GM11168 (cell line): ENCODE measurements at regions not wholly inside any gene's neighbourhood (a gene's known extent, or its start where the extent isn't known, plus 50 kb on each side); places are given as distances from the start of the nearest gene placed in this dataset.
"Not testable (repeated sequence)": the region's sequence is repeated elsewhere in the genome, so short reads cannot be mapped to it uniquely, and the experiment has no call there.

ENCODE experiments used
- in situ Hi-C: fragments of 300-500 bp; cut with MboI; formaldehyde crosslinking; loops from one replicate; pipeline ENCODE4 v1.12.0; 2022; ENCODE audit warnings: low sequenced_read_pairs; ENCODE audit not compliant: unreplicated experiment

- in situ Hi-C loops = no loop called here
These were observed 762.1 kb upstream of the MIR17HG start for GRCh38 chr13:90585392-90585791.

GRCh38 chr13:90591260-90591926 is 756.1 kb upstream of the MIR17HG start:
- in situ Hi-C loops = no loop called here

DNA sequence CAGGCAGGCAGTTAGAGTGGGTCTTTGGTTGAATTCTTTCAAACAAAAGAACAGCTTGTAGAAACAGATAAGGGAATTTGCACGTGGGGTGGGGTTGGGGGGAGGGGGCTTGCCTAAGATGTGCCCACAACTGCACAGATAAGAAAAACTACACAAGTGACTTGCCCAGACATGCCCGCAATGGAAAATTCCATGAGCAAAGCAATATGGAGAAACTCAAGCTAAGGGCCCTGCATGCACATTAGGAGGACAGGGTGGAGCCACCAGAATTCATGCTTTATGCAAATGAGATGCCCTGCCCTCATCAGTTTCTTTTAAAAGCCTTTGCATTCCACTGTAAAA is 755.6 kb upstream of the MIR17HG start:
- in situ Hi-C loops = no loop called here

DNA sequence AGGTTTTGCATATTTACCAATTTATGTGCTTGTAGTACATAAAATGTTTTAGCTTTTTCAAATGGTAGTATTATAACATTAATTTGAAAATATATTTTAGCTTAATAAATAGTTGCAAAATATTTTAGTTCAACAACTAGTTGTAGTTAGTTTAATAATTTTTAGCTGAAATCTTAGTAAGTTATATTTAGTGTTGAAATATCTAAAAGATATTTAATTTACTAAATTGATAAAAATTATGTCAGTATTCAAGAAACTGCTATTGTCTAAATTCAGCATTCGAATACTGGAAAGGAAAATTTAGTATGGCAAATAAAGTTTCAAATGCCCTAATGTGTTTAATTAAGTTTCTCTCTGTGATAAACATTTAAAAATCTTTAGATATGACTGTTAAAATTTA is 754.5 kb upstream of the MIR17HG start:
- in situ Hi-C loops = no loop called here

DNA sequence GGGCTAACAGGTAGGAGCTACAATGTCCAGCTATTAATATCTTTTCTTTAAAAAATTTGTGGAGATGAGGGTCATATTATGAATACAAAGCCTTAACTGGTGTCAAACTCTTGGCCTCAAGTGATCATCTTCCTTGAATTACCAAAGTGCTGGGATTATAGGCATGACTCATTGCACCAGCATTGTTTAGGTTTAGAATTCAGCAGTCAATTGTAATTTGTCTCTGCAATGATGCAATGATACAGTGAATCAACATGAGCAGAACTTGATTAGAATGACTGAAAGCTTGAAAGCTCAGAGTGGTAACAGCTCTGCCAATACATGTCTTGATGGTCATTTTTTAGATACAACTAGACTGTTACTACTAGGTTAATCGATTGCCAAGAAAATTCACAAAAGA is 752.8 kb upstream of the MIR17HG start:
- in situ Hi-C loops = no loop called here

- in situ Hi-C loops = no loop called here
These were observed 741.8 kb upstream of the MIR17HG start for GRCh38 chr13:90605664-90606063.

DNA sequence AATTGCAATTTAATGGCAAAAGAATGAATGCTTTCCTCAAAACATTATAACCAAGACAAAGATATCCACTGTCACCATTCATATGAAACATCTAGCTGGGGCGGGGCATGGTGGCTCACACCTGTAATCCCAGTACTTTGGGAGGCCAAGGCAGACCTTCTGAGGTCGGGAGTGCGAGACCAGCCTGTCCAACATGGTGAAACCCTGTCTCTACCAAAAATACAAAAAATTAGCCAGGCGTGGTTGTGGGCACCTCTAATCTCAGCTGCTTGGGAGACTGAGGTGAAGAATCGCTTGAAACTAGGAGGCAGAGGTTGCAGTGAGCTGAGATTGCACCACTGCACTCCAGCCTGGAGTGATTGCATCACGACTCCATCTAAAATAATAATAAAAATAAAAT is 740.6 kb upstream of the MIR17HG start:
- in situ Hi-C loops = not testable (repeated sequence)

DNA sequence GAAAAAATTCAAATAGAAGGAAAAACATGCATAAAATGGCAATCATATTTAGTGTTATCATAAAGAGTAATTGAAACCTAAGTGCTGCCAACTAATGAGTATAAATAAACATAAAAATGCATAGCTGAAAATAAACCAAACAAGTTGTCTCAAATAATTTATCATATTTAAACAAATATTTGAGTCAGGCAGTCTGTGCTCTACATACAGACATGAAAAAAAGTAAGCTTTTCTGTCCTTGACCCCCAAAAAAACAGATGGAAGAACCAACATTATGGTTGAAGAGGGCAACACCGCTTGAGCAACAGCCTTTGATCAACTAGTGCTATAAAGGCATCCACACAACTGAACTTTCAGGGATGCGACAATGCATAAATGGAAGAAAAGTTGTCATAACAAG is 735.1 kb upstream of the MIR17HG start:
- in situ Hi-C loops = no loop called here

DNA sequence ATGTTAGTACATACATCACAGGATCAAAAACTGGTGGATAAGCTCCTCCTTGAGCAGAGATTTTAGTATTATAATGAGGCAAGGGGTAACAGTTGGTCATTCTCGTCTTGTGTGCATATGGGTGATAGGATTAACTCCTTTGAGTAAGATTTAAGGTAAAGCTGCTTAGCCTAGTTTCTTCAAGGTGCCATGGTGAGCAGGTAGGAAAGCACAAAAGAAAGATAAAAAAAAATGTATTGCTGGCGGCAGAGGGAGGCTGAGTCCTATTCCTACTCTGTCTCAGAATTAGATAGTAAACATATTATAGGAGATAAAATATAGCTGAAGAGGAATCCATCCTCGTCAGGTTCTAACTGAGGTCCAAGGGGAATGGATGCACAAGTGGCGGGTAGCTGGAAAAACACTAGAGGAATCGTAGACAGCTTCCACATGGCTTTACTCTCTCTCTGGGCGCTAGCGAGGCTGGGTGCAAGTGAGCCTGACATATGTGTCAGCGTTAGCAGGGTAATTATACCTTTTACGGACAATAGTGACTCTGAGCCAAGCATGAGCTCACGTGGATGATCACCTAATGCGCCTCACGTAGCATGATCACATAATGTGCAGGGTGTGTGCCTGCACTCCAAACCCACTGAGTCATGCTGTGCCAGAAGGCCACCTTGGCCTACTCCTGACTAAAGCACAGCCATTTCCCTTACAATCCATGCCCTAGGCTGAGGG is 734.3 kb upstream of the MIR17HG start:
- in situ Hi-C loops = no loop called here

GRCh38 chr13:90615236-90615635 is 732.3 kb upstream of the MIR17HG start:
- in situ Hi-C loops = no loop called here

- in situ Hi-C loops = no loop called here
These were observed 731.7 kb upstream of the MIR17HG start for GRCh38 chr13:90615767-90616166.

- in situ Hi-C loops = no loop called here
These were observed 729.4 kb upstream of the MIR17HG start for GRCh38 chr13:90618133-90618532.

DNA sequence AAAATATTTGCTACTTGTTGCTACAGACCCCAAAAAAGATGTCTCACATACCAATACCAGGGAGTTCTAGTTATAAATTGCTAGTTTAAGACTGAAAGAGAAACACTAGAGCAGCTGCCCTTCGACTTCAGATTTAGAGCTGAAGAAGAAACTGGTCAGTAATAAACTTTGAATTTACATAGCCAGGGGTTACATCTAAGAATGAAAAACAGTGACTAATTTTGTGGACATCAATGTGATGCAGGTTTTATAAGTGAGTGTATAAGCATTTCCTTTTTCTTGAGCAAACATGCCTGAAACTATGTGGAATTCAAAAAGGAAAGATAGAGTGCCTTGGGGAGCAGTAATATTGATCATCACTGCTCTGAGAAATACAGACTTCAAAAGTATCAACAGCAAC is 724.9 kb upstream of the MIR17HG start:
- in situ Hi-C loops = no loop called here

GRCh38 chr13:90623318-90624011 is 724.0 kb upstream of the MIR17HG start:
- in situ Hi-C loops = no loop called here

GRCh38 chr13:90627813-90628212 is 719.7 kb upstream of the MIR17HG start:
- in situ Hi-C loops = no loop called here

DNA sequence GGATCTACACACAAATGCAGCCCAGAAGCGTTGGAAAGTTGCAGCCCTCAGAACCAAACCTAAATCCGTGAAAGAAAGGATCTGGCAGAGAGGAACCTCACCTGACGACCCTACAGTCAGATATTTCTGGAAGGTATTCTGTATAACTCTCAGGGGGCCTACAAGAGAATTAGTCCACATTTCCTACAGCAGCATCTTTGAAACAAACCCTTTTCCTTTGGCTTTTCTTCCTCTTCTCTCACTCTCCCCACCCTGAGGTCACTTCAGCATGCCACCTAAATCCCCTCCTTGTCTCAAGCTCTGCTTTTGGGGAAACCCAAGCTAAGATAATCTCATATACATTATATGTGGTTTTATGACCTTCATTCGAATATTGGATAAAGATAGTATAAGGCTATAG is 719.0 kb upstream of the MIR17HG start:
- in situ Hi-C loops = no loop called here

DNA sequence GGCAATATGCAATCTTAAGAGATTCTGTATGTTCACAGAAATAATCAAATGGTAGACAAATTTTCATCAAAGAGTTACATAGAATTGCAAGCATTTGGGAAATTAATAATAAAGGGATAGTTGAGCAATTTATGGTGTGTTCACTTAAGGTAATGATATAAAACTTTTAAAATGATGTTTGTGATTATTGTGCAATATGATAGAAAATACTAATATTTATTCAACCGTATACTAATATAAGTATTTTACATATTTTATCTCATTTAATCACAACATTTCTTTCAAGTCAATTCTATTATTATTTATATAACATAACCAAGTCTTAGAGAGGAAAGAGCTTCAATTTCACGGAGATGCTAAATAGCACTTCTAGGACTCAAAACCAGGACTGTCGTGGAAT is 716.8 kb upstream of the MIR17HG start:
- in situ Hi-C loops = no loop called here

DNA sequence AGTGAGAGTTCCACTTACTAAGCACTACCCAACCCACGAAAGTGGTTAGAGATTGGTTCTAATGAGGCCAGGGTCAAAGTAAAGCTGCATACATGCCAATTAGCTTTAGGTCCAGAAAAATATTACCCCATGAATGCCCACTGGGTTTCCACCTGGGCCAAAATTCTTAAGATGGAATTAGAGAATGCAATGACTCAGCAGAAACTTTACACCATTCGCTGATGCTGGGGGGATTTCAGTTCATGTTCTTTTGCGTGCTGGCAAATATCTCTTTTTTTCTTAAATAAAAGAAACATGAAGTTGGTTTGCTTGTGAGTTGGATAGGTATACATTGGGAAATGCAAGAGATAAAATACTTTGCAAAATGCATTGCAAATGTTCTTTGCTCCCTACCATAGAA is 715.3 kb upstream of the MIR17HG start:
- in situ Hi-C loops = no loop called here

GRCh38 chr13:90633849-90634248 is 713.6 kb upstream of the MIR17HG start:
- in situ Hi-C loops = no loop called here

GRCh38 chr13:90640976-90641375 is 706.5 kb upstream of the MIR17HG start:
- in situ Hi-C loops = no loop called here

DNA sequence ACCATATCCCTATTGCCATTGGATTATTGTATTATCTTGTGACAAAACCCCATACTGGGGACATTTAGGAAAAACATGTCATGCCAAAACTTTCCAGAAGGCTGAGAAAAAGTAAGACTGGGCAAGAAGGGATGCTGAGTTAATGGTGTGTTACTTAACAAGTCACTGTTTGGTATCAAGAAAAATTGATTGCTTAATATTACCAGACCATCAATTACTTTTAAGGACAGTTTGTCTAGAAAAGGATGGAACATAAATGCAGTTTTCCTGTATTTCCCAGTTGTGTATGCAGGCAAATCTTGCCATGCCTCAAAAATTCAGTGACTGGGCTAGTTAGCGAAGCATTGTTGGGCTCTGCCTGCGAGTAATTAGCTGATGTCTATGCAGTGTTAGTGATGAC is 705.6 kb upstream of the MIR17HG start:
- in situ Hi-C loops = no loop called here

DNA sequence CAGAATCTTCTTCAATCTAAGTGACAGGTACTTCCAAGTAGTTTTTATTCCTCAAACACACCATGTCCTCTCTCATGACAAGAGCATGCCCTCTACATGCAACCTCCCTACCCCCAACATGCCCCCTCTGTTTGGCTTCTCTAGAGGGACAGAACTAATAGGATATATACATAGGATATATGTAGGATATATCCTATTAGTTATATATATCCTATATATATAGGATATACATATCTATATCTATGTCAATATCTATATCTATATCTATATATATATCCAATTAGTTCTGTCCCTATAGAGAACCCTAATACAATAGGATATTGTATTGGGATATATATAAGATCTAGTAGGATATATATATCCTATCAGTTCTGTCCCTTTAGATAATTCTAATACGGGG is 701.9 kb upstream of the MIR17HG start:
- in situ Hi-C loops = no loop called here
